H1 (cell line): ENCODE measurements at regions not wholly inside any gene's neighbourhood (a gene's known extent, or its start where the extent isn't known, plus 50 kb on each side); places are given as distances from the start of the nearest gene placed in this dataset.

ENCODE experiments used
- CHD7 ChIP-seq: fragments of 300-600 bp; sonication (generic); IDR thresholded peaks from 2 replicates; pipeline ENCODE4 v1.7.1; 2012; ENCODE audit warnings: low read length, moderate library complexity, mild to moderate bottlenecking, inconsistent platforms; ENCODE audit not compliant: insufficient replicate concordance
- GTF2F1 ChIP-seq: IDR thresholded peaks from 2 replicates; pipeline ENCODE4 v1.6.1; 2012; ENCODE audit warnings: low read depth, low read length, improper control_type of control experiment, borderline replicate concordance
- HDAC2 ChIP-seq, 2 experiments: fragments of 300-600 bp in 1 of 2; sonication (generic) in 1 of 2; IDR thresholded peaks; 2 replicates each; pipeline ENCODE4 v1.6.1; 2011 to 2012; ENCODE audit warnings: low read depth in 2 of 2, low read length in 2 of 2, mild to moderate bottlenecking in 2 of 2, moderate library complexity in 2 of 2, borderline replicate concordance in 1 of 2, inconsistent platforms in 1 of 2
- JUND ChIP-seq: IDR thresholded peaks from 2 replicates; pipeline ENCODE4 v1.6.1; 2011; ENCODE audit warnings: mild to moderate bottlenecking, improper control_type of control experiment, low read length
- RXRA ChIP-seq: IDR thresholded peaks from 2 replicates; pipeline ENCODE4 v1.6.1; 2011; ENCODE audit warnings: low read depth, mild to moderate bottlenecking, low read length, moderate library complexity; ENCODE audit not compliant: insufficient read depth
- SRF ChIP-seq: IDR thresholded peaks from 2 replicates; pipeline ENCODE4 v1.6.1; 2011; ENCODE audit warnings: mild to moderate bottlenecking, low read depth, low read length, moderate library complexity

GRCh38 chr5:104789366-104789765 lies 1226.8 kb upstream of the NUDT12 start (continued):
- TF ChIP-seq RXRA (no peak), SRF (no peak), JUND (no peak), CHD7 (no peak), GTF2F1 (no peak), HDAC2 (IDR thresholded peaks at IDR 0.05; ENCODE audit: borderline replicate concordance in 1 of 2, low read depth in 2 of 2, low read length in 2 of 2) (no peak)
